GM12878 (cell line): ENCODE measurements at regions not wholly inside any gene's neighbourhood (a gene's known extent, or its start where the extent isn't known, plus 50 kb on each side); places are given as distances from the start of the nearest gene placed in this dataset.

ENCODE experiments used
- ATAC-seq: fragments of 200-7000 bp; cut with Tn5 transposase; 3 replicates; pipeline ENCODE4 v1.9.1; 2020; ENCODE audit warnings: mild to moderate bottlenecking, moderate library complexity
- BruUV-seq: library from RNA; stranded (reverse); fragments of 400-500 nt; replicated peaks from 2 replicates; lab custom pipeline; 2021; lab: Mats Ljungman, UMichigan
- CTCF ChIA-PET: fragments of 300-600 bp; sonication (Branson Sonifier 250); formaldehyde crosslinking; extraction: SDS; loops from one replicate; lab custom pipeline; 2021; ENCODE audit warnings: inconsistent platforms; lab: Yijun Ruan, JAX
- POLR2A ChIA-PET: fragments of 350-600 bp; formaldehyde crosslinking; extraction: SDS; loops from one replicate; lab custom pipeline; 2021; ENCODE audit warnings: inconsistent platforms; lab: Charles Lee
- RAD21 ChIA-PET: fragments of 300-600 bp; sonication (Branson Sonifier 250); formaldehyde crosslinking; loops from one replicate; lab custom pipeline; 2023; ENCODE audit warnings: antibody characterized with exemption; ENCODE audit not compliant: unreplicated experiment; lab: Charles Lee
- SMC1A ChIA-PET: fragments of 300-600 bp; sonication (Branson Sonifier 250); formaldehyde crosslinking; loops from one replicate; lab custom pipeline; 2023; ENCODE audit not compliant: unreplicated experiment, uncharacterized antibody; lab: Charles Lee
- DNase-seq: peaks from one replicate; pipeline ENCODE4 v3.0.0-alpha.2; 2011; ENCODE audit warnings: low read depth, low spot score
- FAIRE-seq: peaks from 3 replicates; lab custom pipeline; 2011; peaks lifted over from hg19 to GRCh38; lab: Jason Lieb, UNC
- H2AFZ ChIP-seq: 2 replicates; pipeline ENCODE4 v1.6.0; 2011; ENCODE audit warnings: low read depth, low read length, control low read depth; ENCODE audit not compliant: control insufficient read depth
- H3K27ac ChIP-seq: 2 replicates; pipeline ENCODE4 v1.5.1; 2011; ENCODE audit warnings: control low read depth; ENCODE audit not compliant: control insufficient read depth, insufficient read depth
- H3K27me3 ChIP-seq, 2 experiments: replicated peaks in 1 of 2; 2 replicates each; pipeline versions ENCODE4 v1.6.0 to v1.6.1; 2011; ENCODE audit warnings: low read length in 1 of 2; ENCODE audit not compliant: control insufficient read depth in 2 of 2, insufficient read depth in 2 of 2
- H3K36me3 ChIP-seq, 2 experiments: 2 replicates each; pipeline ENCODE4 v1.5.1; 2011; ENCODE audit warnings: low read length in 1 of 2; ENCODE audit not compliant: control insufficient read depth in 2 of 2, insufficient read depth in 2 of 2
- H3K4me1 ChIP-seq: 2 replicates; pipeline ENCODE4 v1.6.1; 2011; ENCODE audit warnings: mild to moderate bottlenecking, low read length, moderate library complexity, mixed read lengths; ENCODE audit not compliant: control insufficient read depth, insufficient read depth
- H3K4me2 ChIP-seq: 2 replicates; pipeline ENCODE4 v1.6.0; 2011; ENCODE audit warnings: control low read depth; ENCODE audit not compliant: control insufficient read depth, insufficient read depth
- H3K4me3 ChIP-seq: fragments of 200-600 bp; sonication (generic); 2 replicates; pipeline ENCODE4 v1.5.1; 2016
- H3K79me2 ChIP-seq: 2 replicates; pipeline ENCODE4 v1.6.0; 2011; ENCODE audit warnings: low read length; ENCODE audit not compliant: control insufficient read depth, insufficient read depth
- H3K9ac ChIP-seq: 2 replicates; pipeline ENCODE4 v1.8.0; 2011; ENCODE audit warnings: low read length, control low read depth, mixed read lengths; ENCODE audit not compliant: control insufficient read depth, insufficient read depth
- H3K9me3 ChIP-seq: replicated peaks from 3 replicates; pipeline ENCODE4 v1.5.1; 2011; ENCODE audit warnings: mild to moderate bottlenecking, low read length; ENCODE audit not compliant: control insufficient read depth, insufficient read depth
- H4K20me1 ChIP-seq: 2 replicates; pipeline ENCODE4 v1.6.0; 2011; ENCODE audit not compliant: control insufficient read depth, insufficient read depth
- DPF2 ChIP-seq: fragments of 450-650 bp; IDR thresholded peaks from 2 replicates; pipeline ENCODE4 v1.6.1; 2017; ENCODE audit warnings: mild to moderate bottlenecking
- GABPA ChIP-seq: IDR thresholded peaks from 2 replicates; pipeline ENCODE4 v1.6.1; 2014; ENCODE audit warnings: antibody characterized with exemption, low read depth, mild to moderate bottlenecking, inconsistent platforms
- MYB ChIP-seq: fragments of 150-350 bp; IDR thresholded peaks from 2 replicates; pipeline ENCODE4 v1.6.1; 2014; ENCODE audit warnings: mild to moderate bottlenecking, low read depth, low read length, borderline replicate concordance
- NBN ChIP-seq: fragments of 450-650 bp; IDR thresholded peaks from 2 replicates; pipeline ENCODE4 v1.6.1; 2016
- PAX8 ChIP-seq: fragments of 450-650 bp; IDR thresholded peaks from 2 replicates; pipeline ENCODE4 v1.6.1; 2017; ENCODE audit warnings: mild to moderate bottlenecking, moderate library complexity
- SP1 ChIP-seq: IDR thresholded peaks from one replicate; pipeline ENCODE4 v1.6.1; 2011; ENCODE audit warnings: low read depth, low read length
- SREBF2 ChIP-seq: IDR thresholded peaks from 2 replicates; pipeline ENCODE4 v1.6.1; 2012; ENCODE audit warnings: mild to moderate bottlenecking, low read length
- ZSCAN29 ChIP-seq: fragments of 450-650 bp; IDR thresholded peaks from 2 replicates; pipeline ENCODE4 v1.6.1; 2017; ENCODE audit warnings: mild to moderate bottlenecking, moderate library complexity
- WGBS: methylation state at CpG from one replicate; pipeline ENCODE4 v1.1.6; 2016; ENCODE audit warnings: low lambda C conversion rate; ENCODE audit not compliant: insufficient replicate concordance, insufficient coverage; ENCODE audit errors: missing lambda C conversion rate; 5-methylcytosine and 5-hydroxymethylcytosine counted together
- in situ Hi-C: fragments of 300-500 bp; cut with MboI; formaldehyde crosslinking; loops from 9 replicates; pipeline ENCODE4 v1.14.3; 2018; ENCODE audit warnings: mixed read lengths
- intact Hi-C: fragments of 100-400 bp; cut with micrococcal nuclease; formaldehyde crosslinking; loops from one replicate; pipeline ENCODE4 v1.14.2; 2022; ENCODE audit not compliant: unreplicated experiment
- TF ChIP-seq, protein P1 (sequence below): fragments of 450-650 bp; IDR thresholded peaks from 2 replicates; pipeline ENCODE4 v1.6.1; 2014; ENCODE audit warnings: mild to moderate bottlenecking
- TF ChIP-seq, protein P2 (sequence below): fragments of 450-650 bp; formaldehyde crosslinking; IDR thresholded peaks from 2 replicates; pipeline ENCODE4 v1.4.0; 2020; ENCODE audit warnings: mild to moderate bottlenecking, moderate library complexity
- TF ChIP-seq, protein P3 (sequence below): IDR thresholded peaks from 2 replicates; pipeline ENCODE4 v1.6.1; 2011; ENCODE audit warnings: mild to moderate bottlenecking, low read depth, low read length, moderate library complexity; ENCODE audit not compliant: insufficient replicate concordance

DNA sequence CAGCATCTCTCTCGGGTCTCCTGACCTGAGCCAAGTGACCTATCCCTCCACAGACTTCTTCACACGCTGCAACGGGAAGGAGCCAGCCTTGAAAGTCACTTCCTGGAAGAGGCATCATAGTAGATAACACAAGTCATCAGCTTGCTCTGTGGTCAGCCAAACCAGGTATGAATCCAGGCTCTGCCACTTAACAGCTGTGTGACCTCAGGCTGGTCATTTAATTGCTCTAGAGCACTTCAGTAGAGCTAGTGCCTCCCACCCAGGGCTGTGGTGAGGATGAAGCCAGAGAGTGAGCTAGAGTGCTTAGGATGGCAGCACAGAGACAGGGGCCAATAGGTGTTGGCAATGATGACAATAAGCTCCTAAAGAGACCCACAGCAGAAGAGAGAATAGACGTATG is 247.7 kb upstream of the ZMIZ1 start:
- Histone ChIP-seq H3K9ac (no peak overlapping the region), H3K9me3 (no peaks in the 10 kb centered on the region), H3K4me1 (no peaks in the 10 kb centered on the region), H3K4me3 (no peak overlapping the region), H3K36me3 (no peaks in the 10 kb centered on the region), H2AFZ (no peak overlapping the region), H3K27ac (no peak overlapping the region), H3K4me2 (no peak overlapping the region), H3K27me3 (no peaks in the 10 kb centered on the region; a peak in 1 of 4 replicates), H3K79me2 (no peaks in the 10 kb centered on the region), H4K20me1 (no peaks in the 10 kb centered on the region)
- ChIA-PET CTCF (no interaction called here), SMC1A (interaction anchor here (0.5 kb wide), 1 partner anchor 325 kb away, joined by 3 read pairs; no protein-coding TSS in a partner anchor), POLR2A (no interaction called here), RAD21 (no interaction called here)
- ATAC-seq (no peak), FAIRE-seq (no peak), DNase-seq (no peak)
- no TSS peak for BruUV-seq
- in situ Hi-C loops (no loop called here), intact Hi-C loops (no loop called here)
- 7% methylated on average over 4 of the region's 4 CpGs for WGBS
- TF ChIP-seq MYB: no peak
- TF ChIP-seq, protein P1, sequence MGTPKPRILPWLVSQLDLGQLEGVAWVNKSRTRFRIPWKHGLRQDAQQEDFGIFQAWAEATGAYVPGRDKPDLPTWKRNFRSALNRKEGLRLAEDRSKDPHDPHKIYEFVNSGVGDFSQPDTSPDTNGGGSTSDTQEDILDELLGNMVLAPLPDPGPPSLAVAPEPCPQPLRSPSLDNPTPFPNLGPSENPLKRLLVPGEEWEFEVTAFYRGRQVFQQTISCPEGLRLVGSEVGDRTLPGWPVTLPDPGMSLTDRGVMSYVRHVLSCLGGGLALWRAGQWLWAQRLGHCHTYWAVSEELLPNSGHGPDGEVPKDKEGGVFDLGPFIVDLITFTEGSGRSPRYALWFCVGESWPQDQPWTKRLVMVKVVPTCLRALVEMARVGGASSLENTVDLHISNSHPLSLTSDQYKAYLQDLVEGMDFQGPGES: no peak

DNA sequence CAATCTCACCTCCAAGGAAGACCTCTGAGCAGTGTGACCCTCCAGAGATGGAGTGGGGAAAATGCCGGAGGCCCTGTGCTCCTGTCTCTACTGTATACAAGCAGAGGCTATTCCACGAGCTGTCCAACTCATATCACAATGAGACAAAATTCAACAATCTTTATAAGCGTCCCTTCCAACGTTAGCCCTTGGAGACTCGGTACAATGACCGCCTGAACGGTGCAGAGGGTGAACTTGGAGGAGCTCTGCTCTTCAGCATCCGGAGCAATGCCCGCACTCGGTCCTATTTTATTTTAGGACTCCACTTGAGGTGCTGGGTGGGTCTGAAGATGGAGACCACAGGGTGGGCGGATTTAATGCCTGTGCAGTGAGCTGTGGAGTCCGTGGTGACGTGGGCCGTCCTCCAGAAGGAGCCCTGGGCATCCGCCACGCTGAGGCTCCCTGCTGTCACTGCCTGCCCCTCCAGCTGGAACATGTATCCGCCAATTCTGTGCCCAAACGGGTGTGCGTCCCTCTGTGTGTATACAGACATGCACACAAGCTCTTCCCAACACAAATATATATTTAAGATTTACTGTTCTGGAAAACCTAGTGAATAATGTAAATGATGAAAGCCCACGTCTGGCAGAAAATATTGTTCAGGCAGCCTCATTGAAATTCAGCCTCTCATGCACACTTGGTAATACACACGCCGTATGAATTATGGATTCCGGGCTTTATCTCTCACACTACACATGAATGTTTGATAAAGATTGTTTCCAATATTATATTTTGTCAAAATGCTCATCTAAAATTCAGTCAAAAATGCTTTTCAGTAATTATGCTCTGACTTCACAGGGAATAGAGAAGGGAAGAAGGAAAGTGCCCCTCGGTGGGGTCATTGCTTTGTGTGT is 239.9 kb upstream of the ZMIZ1 start:
- no peaks in the 10 kb centered on the region for H3K79me2 ChIP-seq
- in situ Hi-C loops: no loop called here
- H3K36me3 ChIP-seq: no peaks in the 10 kb centered on the region
- CTCF ChIA-PET: no interaction called here
- H3K4me2 ChIP-seq: no peak overlapping the region
- SMC1A ChIA-PET: interaction anchor here (1.2 kb wide), 1 partner anchor 313 kb away, joined by 3 read pairs; no protein-coding TSS in a partner anchor
- no peak overlapping the region for H2AFZ ChIP-seq
- RAD21 ChIA-PET: no interaction called here
- intact Hi-C loops: no loop called here
- H4K20me1 ChIP-seq: no peaks in the 10 kb centered on the region
- BruUV-seq: no TSS peak
- 34% methylated on average over 20 of the region's 24 CpGs for whole genome bisulfite sequencing
- H3K27ac ChIP-seq: no peak overlapping the region
- H3K9ac ChIP-seq: no peak overlapping the region
- FAIRE-seq (no peak), ATAC-seq (no peak), DNase-seq (no peak)
- no peak for TF ChIP-seq DPF2
- TF ChIP-seq, protein P2, sequence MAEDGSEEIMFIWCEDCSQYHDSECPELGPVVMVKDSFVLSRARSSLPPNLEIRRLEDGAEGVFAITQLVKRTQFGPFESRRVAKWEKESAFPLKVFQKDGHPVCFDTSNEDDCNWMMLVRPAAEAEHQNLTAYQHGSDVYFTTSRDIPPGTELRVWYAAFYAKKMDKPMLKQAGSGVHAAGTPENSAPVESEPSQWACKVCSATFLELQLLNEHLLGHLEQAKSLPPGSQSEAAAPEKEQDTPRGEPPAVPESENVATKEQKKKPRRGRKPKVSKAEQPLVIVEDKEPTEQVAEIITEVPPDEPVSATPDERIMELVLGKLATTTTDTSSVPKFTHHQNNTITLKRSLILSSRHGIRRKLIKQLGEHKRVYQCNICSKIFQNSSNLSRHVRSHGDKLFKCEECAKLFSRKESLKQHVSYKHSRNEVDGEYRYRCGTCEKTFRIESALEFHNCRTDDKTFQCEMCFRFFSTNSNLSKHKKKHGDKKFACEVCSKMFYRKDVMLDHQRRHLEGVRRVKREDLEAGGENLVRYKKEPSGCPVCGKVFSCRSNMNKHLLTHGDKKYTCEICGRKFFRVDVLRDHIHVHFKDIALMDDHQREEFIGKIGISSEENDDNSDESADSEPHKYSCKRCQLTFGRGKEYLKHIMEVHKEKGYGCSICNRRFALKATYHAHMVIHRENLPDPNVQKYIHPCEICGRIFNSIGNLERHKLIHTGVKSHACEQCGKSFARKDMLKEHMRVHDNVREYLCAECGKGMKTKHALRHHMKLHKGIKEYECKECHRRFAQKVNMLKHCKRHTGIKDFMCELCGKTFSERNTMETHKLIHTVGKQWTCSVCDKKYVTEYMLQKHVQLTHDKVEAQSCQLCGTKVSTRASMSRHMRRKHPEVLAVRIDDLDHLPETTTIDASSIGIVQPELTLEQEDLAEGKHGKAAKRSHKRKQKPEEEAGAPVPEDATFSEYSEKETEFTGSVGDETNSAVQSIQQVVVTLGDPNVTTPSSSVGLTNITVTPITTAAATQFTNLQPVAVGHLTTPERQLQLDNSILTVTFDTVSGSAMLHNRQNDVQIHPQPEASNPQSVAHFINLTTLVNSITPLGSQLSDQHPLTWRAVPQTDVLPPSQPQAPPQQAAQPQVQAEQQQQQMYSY (CRISPR knock-in tag): no peak
- no peak for TF ChIP-seq NBN
- TF ChIP-seq ZSCAN29: no peak
- TF ChIP-seq PAX8: no peak
- TF ChIP-seq, protein P3, sequence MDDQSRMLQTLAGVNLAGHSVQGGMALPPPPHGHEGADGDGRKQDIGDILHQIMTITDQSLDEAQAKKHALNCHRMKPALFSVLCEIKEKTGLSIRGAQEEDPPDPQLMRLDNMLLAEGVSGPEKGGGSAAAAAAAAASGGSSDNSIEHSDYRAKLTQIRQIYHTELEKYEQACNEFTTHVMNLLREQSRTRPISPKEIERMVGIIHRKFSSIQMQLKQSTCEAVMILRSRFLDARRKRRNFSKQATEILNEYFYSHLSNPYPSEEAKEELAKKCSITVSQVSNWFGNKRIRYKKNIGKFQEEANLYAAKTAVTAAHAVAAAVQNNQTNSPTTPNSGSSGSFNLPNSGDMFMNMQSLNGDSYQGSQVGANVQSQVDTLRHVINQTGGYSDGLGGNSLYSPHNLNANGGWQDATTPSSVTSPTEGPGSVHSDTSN: no peak
- TF ChIP-seq SP1: no peak
- no peak for TF ChIP-seq SREBF2
- TF ChIP-seq GABPA: no peak
- H3K4me3 ChIP-seq: no peak overlapping the region
- H3K27me3 ChIP-seq: peaks cover 0 to 5% of the 10 kb centered on the region in 2 experiments; a peak in 2 of 4 replicates
- H3K4me1 ChIP-seq: no peaks in the 10 kb centered on the region
- POLR2A ChIA-PET: no interaction called here
- no peaks in the 10 kb centered on the region; the same call in 2 of the 3 replicates for H3K9me3 ChIP-seq
